HK-2 (cell line): ENCODE measurements at regions not wholly inside any gene's neighbourhood (a gene's known extent, or its start where the extent isn't known, plus 50 kb on each side); places are given as distances from the start of the nearest gene placed in this dataset.
"Not testable (repeated sequence)": the region's sequence is repeated elsewhere in the genome, so short reads cannot be mapped to it uniquely, and the experiment has no call there.

Experiments
- DNase-seq: peaks from one replicate; pipeline ENCODE4 v3.0.0-alpha.2; 2018; ENCODE audit not compliant: unreplicated experiment

GRCh38 chr3:103470498-103470897 is 1035.7 kb downstream of the ZPLD1 start:
- no peak for DNase-seq

- no peak for DNase-seq
Observed at GRCh38 chr3:103494011-103494410, 1059.2 kb downstream of the ZPLD1 start.

GRCh38 chr3:103494512-103494911 is 1059.7 kb downstream of the ZPLD1 start:
- no peak for DNase-seq

GRCh38 chr3:103495186-103495585 is 1060.4 kb downstream of the ZPLD1 start:
- no peak for DNase-seq

GRCh38 chr3:103499132-103499900 is 1064.5 kb downstream of the ZPLD1 start:
- DNase-seq = no peak

- no peak for DNase-seq
Observed at GRCh38 chr3:103499967-103500366, 1065.2 kb downstream of the ZPLD1 start.

GRCh38 chr3:103510760-103511159 is 1075.9 kb downstream of the ZPLD1 start:
- no peak for DNase-seq

- DNase-seq = no peak
Observed at GRCh38 chr3:103511891-103512290, 1077.1 kb downstream of the ZPLD1 start.

- DNase-seq = no peak
Observed at GRCh38 chr3:103512595-103512994, 1077.8 kb downstream of the ZPLD1 start.

GRCh38 chr3:103513003-103513402 is 1078.2 kb downstream of the ZPLD1 start:
- no peak for DNase-seq

GRCh38 chr3:103515116-103515515 is 1080.3 kb downstream of the ZPLD1 start:
- no peak for DNase-seq

- DNase-seq = no peak
Observed at GRCh38 chr3:103516950-103517349, 1082.1 kb downstream of the ZPLD1 start.

GRCh38 chr3:103531327-103531726 is 1096.5 kb downstream of the ZPLD1 start:
- not testable (repeated sequence) for DNase-seq

- no peak for DNase-seq
Observed at GRCh38 chr3:103532986-103533385, 1098.2 kb downstream of the ZPLD1 start.

- DNase-seq = no peak
Observed at GRCh38 chr3:103554451-103554850, 1119.6 kb downstream of the ZPLD1 start.

GRCh38 chr3:103564116-103564515 is 1129.3 kb downstream of the ZPLD1 start:
- DNase-seq = not testable (repeated sequence)

GRCh38 chr3:103585809-103586208 is 1151.0 kb downstream of the ZPLD1 start:
- DNase-seq = no peak

GRCh38 chr3:103589770-103590169 is 1155.0 kb downstream of the ZPLD1 start:
- no peak for DNase-seq

GRCh38 chr3:103600844-103601243 is 1166.0 kb downstream of the ZPLD1 start:
- DNase-seq = no peak

- no peak for DNase-seq
Observed at GRCh38 chr3:103601666-103602065, 1166.9 kb downstream of the ZPLD1 start.

GRCh38 chr3:103609472-103609871 is 1174.7 kb downstream of the ZPLD1 start:
- DNase-seq = no peak

- DNase-seq = no peak
Observed at GRCh38 chr3:103613397-103614156, 1178.8 kb downstream of the ZPLD1 start.

GRCh38 chr3:103614719-103615118 is 1179.9 kb downstream of the ZPLD1 start:
- no peak for DNase-seq
